Activated CD4-positive, alpha-beta T cell treated with anti-CD3 and anti-CD28 coated beads for 48 hours (primary cell): ENCODE measurements at regions not wholly inside any gene's neighbourhood (a gene's known extent, or its start where the extent isn't known, plus 50 kb on each side); places are given as distances from the start of the nearest gene placed in this dataset.
"Not testable (repeated sequence)": the region's sequence is repeated elsewhere in the genome, so short reads cannot be mapped to it uniquely, and the experiment has no call there.

Experiments
- DNase-seq: peaks from one replicate; pipeline ENCODE4 v3.0.0-alpha.2; 2020

GRCh38 chr4:49229243-49229642 is 243.2 kb downstream of the CWH43 start:
- not testable (repeated sequence) for DNase-seq

GRCh38 chr4:49229713-49230112 is 243.6 kb downstream of the CWH43 start:
- DNase-seq = not testable (repeated sequence)

- not testable (repeated sequence) for DNase-seq
These were observed 247.3 kb downstream of the CWH43 start for GRCh38 chr4:49233346-49233745.

- not testable (repeated sequence) for DNase-seq
These were observed 247.7 kb downstream of the CWH43 start for GRCh38 chr4:49233749-49234148.

GRCh38 chr4:49234382-49234781 is 248.3 kb downstream of the CWH43 start:
- not testable (repeated sequence) for DNase-seq

GRCh38 chr4:49235413-49236160 is 249.5 kb downstream of the CWH43 start:
- DNase-seq = not testable (repeated sequence)

GRCh38 chr4:49236474-49236873 is 250.4 kb downstream of the CWH43 start:
- DNase-seq = not testable (repeated sequence)

- not testable (repeated sequence) for DNase-seq
These were observed 255.2 kb downstream of the CWH43 start for GRCh38 chr4:49241295-49241694.

GRCh38 chr4:49262786-49263185 is 276.7 kb downstream of the CWH43 start:
- DNase-seq = not testable (repeated sequence)

GRCh38 chr4:49270435-49270834 is 284.4 kb downstream of the CWH43 start:
- DNase-seq = not testable (repeated sequence)

- not testable (repeated sequence) for DNase-seq
These were observed 284.8 kb downstream of the CWH43 start for GRCh38 chr4:49270912-49271311.

- DNase-seq = not testable (repeated sequence)
These were observed 299.8 kb downstream of the CWH43 start for GRCh38 chr4:49285905-49286304.

- not testable (repeated sequence) for DNase-seq
These were observed 301.1 kb downstream of the CWH43 start for GRCh38 chr4:49286926-49287745.

GRCh38 chr4:49287893-49288292 is 301.8 kb downstream of the CWH43 start:
- not testable (repeated sequence) for DNase-seq

- DNase-seq = not testable (repeated sequence)
These were observed 302.7 kb downstream of the CWH43 start for GRCh38 chr4:49288796-49289195.

GRCh38 chr4:49314815-49315214 is 328.7 kb downstream of the CWH43 start:
- DNase-seq = not testable (repeated sequence)

- DNase-seq = not testable (repeated sequence)
These were observed 334.8 kb downstream of the CWH43 start for GRCh38 chr4:49320725-49321410.

GRCh38 chr4:49321511-49322300 is 335.6 kb downstream of the CWH43 start:
- not testable (repeated sequence) for DNase-seq

- not testable (repeated sequence) for DNase-seq
These were observed 336.8 kb downstream of the CWH43 start for GRCh38 chr4:49322610-49323572.

- not testable (repeated sequence) for DNase-seq
These were observed 337.5 kb downstream of the CWH43 start for GRCh38 chr4:49323573-49323940.
